ENCODE measurements at regions not wholly inside any gene's neighbourhood (a gene's known extent, or its start where the extent isn't known, plus 50 kb on each side); places are given as distances from the start of the nearest gene placed in this dataset.

DNA sequence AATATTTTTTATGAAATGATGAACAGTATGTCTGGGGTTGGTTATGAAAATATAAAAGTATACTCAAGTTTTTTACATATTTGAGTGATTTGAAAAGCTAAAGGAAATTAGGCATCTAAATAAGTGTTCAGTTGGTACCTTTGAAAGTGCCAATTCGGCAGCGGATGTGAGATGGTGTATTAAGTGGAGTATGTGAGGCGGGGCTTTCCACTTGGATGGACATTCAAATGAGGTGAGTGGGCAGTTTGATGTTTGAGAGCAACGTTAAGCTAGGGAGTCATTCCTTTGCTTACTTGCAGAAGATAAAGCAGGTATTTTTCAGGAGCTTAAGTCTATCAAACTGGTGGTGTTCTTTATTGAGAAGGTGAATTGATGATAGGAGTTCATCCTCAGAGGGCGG lies 189.0 kb upstream of the GOLIM4 start:
- H3K27ac ChIP-seq (replicated peaks), result no peak overlapping the region
- peaks cover 2% of the 10 kb centered on the region for H3K27me3 ChIP-seq (ENCODE audit: insufficient read depth, poor library complexity, severe bottlenecking)
- no peak for DNase-seq (ENCODE audit: low read depth in 1 of 2, low spot score in 1 of 2)
- TF ChIP-seq SPI1 (IDR thresholded peaks at IDR 0.05; ENCODE audit: borderline replicate concordance, low read depth) (no peak), POLR2AphosphoS5 (IDR thresholded peaks at IDR 0.05; ENCODE audit: low read depth) (no peak), GABPA (IDR thresholded peaks at IDR 0.05; ENCODE audit: low read depth) (no peak), CTCF (IDR thresholded peaks at IDR 0.05; ENCODE audit: insufficient read depth, low read length) (no peak), REST (IDR thresholded peaks at IDR 0.05; ENCODE audit: insufficient replicate concordance, low read depth) (no peak)
- H3K4me3 ChIP-seq (replicated peaks; ENCODE audit: insufficient read depth, low read length), result no peak overlapping the region

- no peak for TF ChIP-seq SPI1 (IDR thresholded peaks at IDR 0.05; ENCODE audit: borderline replicate concordance, low read depth)
- no peak for TF ChIP-seq POLR2AphosphoS5 (IDR thresholded peaks at IDR 0.05; ENCODE audit: low read depth)
- TF ChIP-seq CTCF (IDR thresholded peaks at IDR 0.05; ENCODE audit: insufficient read depth, low read length), result no peak
- TF ChIP-seq GABPA (IDR thresholded peaks at IDR 0.05; ENCODE audit: low read depth), result no peak
- no peak for TF ChIP-seq REST (IDR thresholded peaks at IDR 0.05; ENCODE audit: insufficient replicate concordance, low read depth)
These were observed 179.9 kb upstream of the GOLIM4 start for GRCh38 chr3:168275662-168276061.

DNA sequence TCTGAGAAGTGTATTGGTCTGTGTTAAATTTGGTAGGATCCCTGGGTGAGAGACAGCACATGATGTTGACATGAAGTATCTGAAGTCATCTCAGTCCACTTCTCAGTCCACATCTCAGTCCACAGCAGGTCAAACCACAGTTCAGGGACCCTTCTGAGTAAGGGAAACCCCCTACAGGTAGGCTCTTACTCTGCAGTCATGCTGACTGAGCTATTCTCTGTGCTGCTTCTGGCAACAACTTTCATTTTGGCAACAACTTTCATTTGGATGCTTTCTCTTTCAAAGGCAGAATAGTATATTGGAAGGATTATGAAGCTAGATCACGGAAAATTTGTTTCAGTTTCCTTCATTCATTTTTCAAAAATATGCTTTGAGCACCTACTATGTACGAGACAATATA lies 178.2 kb upstream of the GOLIM4 start:
- H3K27me3 ChIP-seq (ENCODE audit: insufficient read depth, poor library complexity, severe bottlenecking), result no peaks in the 10 kb centered on the region
- H3K27ac ChIP-seq (replicated peaks), result no peak overlapping the region
- H3K4me3 ChIP-seq (replicated peaks; ENCODE audit: insufficient read depth, low read length), result no peak overlapping the region
- no peak for TF ChIP-seq REST (IDR thresholded peaks at IDR 0.05; ENCODE audit: insufficient replicate concordance, low read depth)
- no peak for TF ChIP-seq SPI1 (IDR thresholded peaks at IDR 0.05; ENCODE audit: borderline replicate concordance, low read depth)
- no peak for TF ChIP-seq GABPA (IDR thresholded peaks at IDR 0.05; ENCODE audit: low read depth)
- TF ChIP-seq CTCF (IDR thresholded peaks at IDR 0.05; ENCODE audit: insufficient read depth, low read length), result no peak
- no peak for DNase-seq (ENCODE audit: low read depth in 1 of 2, low spot score in 1 of 2)

More at GRCh38 chr3:168275662-168276061, 179.9 kb upstream of the GOLIM4 start:
- DNase-seq (ENCODE audit: low read depth in 1 of 2, low spot score in 1 of 2), result no peak
- H3K27me3 ChIP-seq (ENCODE audit: insufficient read depth, poor library complexity, severe bottlenecking), result no peaks in the 10 kb centered on the region
- no peak overlapping the region for H3K27ac ChIP-seq (replicated peaks)
- H3K4me3 ChIP-seq (replicated peaks; ENCODE audit: insufficient read depth, low read length), result no peak overlapping the region

Data from HL-60 (cell line).